AG10803 (cell line): ENCODE measurements at regions not wholly inside any gene's neighbourhood (a gene's known extent, or its start where the extent isn't known, plus 50 kb on each side); places are given as distances from the start of the nearest gene placed in this dataset.
"Not testable (repeated sequence)": the region's sequence is repeated elsewhere in the genome, so short reads cannot be mapped to it uniquely, and the experiment has no call there.

Experiments used
- DNase-seq: peaks from one replicate; pipeline ENCODE4 v3.0.0; 2010; ENCODE audit warnings: low read depth
- H3K4me3 ChIP-seq: 2 replicates; pipeline ENCODE4 v1.5.1; 2011; ENCODE audit warnings: mild to moderate bottlenecking, low read length, control low read depth
- TF ChIP-seq, protein P1 (sequence below): conservative IDR thresholded peaks from 2 replicates; pipeline ENCODE4 v1.5.1; 2011; ENCODE audit warnings: mild to moderate bottlenecking, low read length, control low read depth, inconsistent platforms

DNA sequence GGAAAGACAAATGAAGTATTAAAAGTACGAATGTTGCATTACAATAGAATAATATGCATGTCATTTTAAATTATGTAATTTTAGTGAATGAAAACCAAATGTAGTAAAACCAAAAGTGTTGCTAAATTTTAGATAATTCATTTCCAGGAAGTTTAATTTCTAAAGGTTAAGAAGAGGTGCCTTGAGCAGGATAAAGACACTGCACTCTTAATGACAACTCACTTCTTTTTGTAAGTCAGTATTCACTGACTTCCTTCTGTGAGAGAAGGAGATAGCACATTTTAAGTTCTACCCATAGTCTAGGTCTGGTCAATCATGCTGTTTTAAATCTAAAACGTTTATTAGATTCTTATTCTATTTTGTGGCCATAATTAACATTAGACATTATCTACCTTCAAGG, 160.2 kb downstream of the CRPPA start:
- DNase-seq, result no peak
- TF ChIP-seq, protein P1, sequence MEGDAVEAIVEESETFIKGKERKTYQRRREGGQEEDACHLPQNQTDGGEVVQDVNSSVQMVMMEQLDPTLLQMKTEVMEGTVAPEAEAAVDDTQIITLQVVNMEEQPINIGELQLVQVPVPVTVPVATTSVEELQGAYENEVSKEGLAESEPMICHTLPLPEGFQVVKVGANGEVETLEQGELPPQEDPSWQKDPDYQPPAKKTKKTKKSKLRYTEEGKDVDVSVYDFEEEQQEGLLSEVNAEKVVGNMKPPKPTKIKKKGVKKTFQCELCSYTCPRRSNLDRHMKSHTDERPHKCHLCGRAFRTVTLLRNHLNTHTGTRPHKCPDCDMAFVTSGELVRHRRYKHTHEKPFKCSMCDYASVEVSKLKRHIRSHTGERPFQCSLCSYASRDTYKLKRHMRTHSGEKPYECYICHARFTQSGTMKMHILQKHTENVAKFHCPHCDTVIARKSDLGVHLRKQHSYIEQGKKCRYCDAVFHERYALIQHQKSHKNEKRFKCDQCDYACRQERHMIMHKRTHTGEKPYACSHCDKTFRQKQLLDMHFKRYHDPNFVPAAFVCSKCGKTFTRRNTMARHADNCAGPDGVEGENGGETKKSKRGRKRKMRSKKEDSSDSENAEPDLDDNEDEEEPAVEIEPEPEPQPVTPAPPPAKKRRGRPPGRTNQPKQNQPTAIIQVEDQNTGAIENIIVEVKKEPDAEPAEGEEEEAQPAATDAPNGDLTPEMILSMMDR, result no peak
- H3K4me3 ChIP-seq, result no peak overlapping the region

DNA sequence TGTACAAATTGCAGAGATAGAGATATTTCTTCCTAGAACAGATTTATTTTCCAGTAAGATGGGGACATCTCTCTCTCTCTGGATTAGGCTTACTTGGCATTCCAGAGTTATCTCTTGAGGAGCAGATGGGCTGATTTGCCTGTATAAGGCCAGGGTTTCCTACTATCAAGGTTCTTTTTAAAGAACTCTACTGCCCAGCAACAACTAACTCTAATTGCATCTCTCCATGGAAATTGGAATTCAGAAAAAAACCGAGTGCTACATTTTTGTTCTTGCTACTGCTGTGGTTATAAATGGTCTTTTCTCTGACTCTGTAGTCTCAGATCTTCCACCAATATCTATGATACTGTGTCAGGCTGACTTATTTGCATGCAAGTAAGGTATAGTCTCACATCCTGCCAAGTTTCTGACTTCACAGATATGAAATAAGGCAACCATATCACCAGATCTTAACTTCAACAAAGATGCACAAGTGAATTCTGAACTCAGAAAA, 161.1 kb downstream of the CRPPA start:
- H3K4me3 ChIP-seq, result no peak overlapping the region
- no peak for DNase-seq
- TF ChIP-seq, protein P1, result no peak

DNA sequence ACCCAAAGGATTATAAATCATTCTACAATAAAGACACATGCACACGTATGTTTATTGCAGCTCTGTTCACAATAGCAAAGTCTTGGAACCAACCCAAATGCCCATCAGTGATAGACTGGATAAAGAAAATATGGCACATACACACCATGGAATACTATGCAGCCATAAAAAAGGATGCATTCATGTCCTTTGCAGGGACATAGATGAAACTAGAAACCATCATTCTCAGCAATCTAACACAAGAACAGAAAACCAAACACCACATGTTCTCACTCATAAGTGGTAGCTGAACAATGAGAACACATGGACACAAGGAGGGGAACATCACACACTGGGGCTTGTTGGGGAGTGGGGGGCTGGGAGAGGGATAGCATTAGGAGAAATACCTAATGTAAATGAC, 164.9 kb downstream of the CRPPA start:
- not testable (repeated sequence) for H3K4me3 ChIP-seq, DNase-seq

DNA sequence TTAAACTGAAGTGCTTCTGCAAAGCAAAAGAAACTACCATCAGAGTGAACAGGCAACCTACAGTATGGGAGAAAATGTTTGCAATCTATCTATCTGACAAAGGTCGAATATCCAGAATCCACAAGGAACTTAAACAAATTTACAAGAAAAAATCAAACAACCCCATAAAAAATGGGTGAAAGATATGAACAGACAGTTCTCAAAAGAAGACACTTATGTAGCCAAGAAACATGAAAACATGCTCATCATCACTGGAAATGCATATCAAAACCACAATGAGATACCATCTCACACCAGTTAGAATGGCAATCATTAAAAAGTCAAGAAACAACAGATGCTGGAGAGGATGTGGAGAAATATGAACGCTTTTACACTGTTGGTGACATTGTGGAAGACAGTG, 165.4 kb downstream of the CRPPA start:
- not testable (repeated sequence) for DNase-seq, H3K4me3 ChIP-seq

DNA sequence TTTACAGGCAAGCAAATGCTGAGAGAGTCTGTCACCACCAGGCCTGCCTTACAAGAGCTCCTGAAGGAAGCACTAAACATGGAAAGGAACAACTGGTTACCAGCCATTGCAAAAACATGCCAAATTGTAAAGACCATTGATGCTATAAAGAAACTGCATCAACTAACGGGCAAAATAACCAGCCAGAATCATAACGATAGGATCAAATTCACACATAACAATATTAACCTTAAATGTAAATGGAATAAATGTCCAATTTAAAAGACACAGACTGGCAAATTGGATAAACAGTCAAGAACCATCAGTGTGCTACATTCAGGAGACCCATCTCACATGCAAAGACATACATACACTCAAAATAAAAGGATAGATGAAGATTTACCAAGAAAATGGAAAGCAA, 170.7 kb downstream of the CRPPA start:
- not testable (repeated sequence) for DNase-seq, H3K4me3 ChIP-seq

DNA sequence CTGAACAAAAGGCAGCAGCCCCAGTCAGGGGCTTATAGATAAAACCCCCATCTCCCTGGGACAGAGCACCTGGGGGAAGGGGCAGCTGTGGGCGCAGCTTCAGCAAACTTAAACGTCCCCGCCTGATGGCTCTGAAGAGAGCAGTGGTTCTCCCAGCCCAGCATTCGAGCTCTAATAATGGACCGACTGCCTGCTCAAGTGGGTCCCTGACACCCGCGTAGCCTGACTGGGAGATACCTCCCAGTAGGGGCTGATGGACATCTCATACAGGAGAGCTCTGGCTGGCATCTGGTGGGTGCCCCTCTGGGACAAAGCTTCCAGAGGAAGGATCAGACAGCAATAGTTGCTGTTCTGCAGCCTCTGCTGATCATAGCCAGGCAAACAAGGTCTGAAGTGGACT, 172.1 kb downstream of the CRPPA start:
- H3K4me3 ChIP-seq, DNase-seq: not testable (repeated sequence)

DNA sequence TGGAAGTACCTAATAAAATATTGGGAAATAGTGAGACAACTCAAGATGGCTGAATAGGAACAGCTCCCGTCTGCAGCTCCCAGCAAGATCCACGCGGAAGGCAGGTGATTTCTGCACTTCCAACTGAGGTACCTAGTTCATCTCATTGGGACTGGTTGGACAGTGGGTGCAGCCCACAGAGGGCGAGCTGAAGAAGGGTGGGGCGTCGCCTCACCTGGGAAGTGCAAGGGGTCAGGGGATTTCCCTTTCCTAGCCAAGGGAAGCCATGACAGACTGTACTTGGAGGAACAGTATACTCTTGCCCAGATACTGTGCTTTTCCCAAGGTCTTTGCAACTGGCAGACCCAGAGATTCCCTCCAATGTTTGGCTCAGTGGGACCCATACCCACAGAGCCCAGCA, 172.8 kb downstream of the CRPPA start:
- not testable (repeated sequence) for DNase-seq, H3K4me3 ChIP-seq

DNA sequence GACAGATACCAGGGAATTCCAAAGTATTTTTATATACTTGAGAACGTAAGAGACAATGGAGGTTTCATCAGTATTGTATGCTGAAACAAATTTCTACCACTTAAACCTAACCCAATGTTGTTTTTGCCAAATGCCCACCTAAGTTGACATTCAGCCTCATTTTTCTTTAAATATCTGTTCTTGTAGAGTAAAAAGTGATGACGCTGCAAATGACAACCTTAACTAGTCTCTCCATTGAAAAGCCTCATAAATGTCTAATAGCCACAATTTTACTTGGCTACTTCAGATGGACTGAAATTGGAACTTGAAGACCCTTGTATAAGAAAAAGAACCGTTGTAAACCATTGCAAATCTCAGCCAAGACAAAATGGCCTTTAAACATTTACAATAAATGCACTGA, 176.9 kb downstream of the CRPPA start:
- DNase-seq, result no peak
- TF ChIP-seq, protein P1, result no peak
- no peak overlapping the region for H3K4me3 ChIP-seq

DNA sequence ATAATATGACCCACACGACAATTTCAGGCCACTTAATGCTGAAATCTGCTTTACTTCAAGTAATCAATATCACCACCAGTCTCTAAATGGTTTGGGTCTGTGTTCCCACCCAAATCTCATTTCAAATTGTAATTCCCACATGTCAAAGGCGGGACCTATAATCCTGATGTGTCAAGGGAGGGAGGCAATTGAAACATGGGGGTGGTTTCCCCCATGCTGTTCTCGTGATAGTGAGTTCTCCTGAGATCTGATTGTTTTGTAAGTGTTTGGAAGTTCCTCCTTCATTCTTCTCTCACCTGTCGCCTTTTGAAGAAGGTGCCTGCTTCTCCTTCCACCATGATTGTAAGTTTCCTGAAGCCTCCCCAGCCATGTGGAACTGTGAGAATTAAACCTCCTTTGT, 178.4 kb downstream of the CRPPA start:
- no peak for DNase-seq
- TF ChIP-seq, protein P1, result no peak
- no peak overlapping the region for H3K4me3 ChIP-seq

DNA sequence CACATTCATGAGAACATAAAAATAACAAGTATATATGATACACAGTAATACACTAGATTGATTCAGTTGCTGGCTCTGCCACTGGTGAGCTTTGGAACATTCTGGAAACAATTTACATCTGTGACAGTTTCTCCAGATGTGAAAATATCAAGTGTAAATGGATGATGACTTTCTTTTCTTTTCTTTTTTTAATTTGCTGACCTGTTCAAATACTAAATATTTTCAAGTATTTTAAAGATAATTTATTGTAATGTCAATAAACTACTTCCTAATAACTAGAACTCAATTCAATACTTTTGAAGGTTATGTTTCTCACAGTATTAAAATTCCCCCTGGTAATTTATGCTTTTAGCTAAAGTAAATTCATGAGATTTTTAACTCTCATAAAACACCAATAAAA, 180.3 kb downstream of the CRPPA start:
- no peak for DNase-seq
- TF ChIP-seq, protein P1, result no peak
- H3K4me3 ChIP-seq, result no peak overlapping the region
